Type B pancreatic cell (in vitro differentiated cells): ENCODE measurements at regions not wholly inside any gene's neighbourhood (a gene's known extent, or its start where the extent isn't known, plus 50 kb on each side); places are given as distances from the start of the nearest gene placed in this dataset.

ENCODE experiments used
- DNase-seq: peaks from one replicate; pipeline ENCODE4 v3.0.0; 2021; ENCODE audit warnings: mixed read lengths; ENCODE audit not compliant: unreplicated experiment; ENCODE audit errors: extremely low spot score
- H3K27ac Mint-ChIP-seq: 2 replicates; pipeline ENCODE4 v1.8.0; 2021; ENCODE audit warnings: mild to moderate bottlenecking, mixed read lengths
- H3K27me3 Mint-ChIP-seq: 2 replicates; pipeline ENCODE4 v1.8.0; 2021; ENCODE audit warnings: mixed read lengths
- H3K36me3 Mint-ChIP-seq: 2 replicates; pipeline ENCODE4 v1.8.0; 2021; ENCODE audit warnings: mixed read lengths
- H3K4me1 Mint-ChIP-seq: one replicate; pipeline ENCODE4 v1.8.0; 2021; ENCODE audit warnings: mixed read lengths; ENCODE audit not compliant: unreplicated experiment
- H3K4me3 Mint-ChIP-seq: 2 replicates; pipeline ENCODE4 v1.8.0; 2021; ENCODE audit warnings: mild to moderate bottlenecking, mixed read lengths
- H3K9me3 Mint-ChIP-seq: 2 replicates; pipeline ENCODE4 v1.8.0; 2021; ENCODE audit warnings: mixed read lengths
- CTCF ChIP-seq: fragments of 200-600 bp; sonication (generic); conservative IDR thresholded peaks from 2 replicates; pipeline ENCODE4 v1.5.0; 2021; ENCODE audit warnings: antibody characterized with exemption, mild to moderate bottlenecking

- Mint-ChIP-seq H3K27me3 (peaks cover 45% of the 10 kb centered on the region), H3K4me1 (no peaks in the 10 kb centered on the region), H3K4me3 (no peak overlapping the region), H3K27ac (no peak overlapping the region), H3K9me3 (peaks cover 6% of the 10 kb centered on the region), H3K36me3 (no peaks in the 10 kb centered on the region)
- TF ChIP-seq CTCF, result no peak
- DNase-seq, result no peak
Measured at GRCh38 chr3:127141921-127142730, 50.8 kb upstream of the PRR23E start.
